Neural cell (in vitro differentiated cells): ENCODE measurements at regions not wholly inside any gene's neighbourhood (a gene's known extent, or its start where the extent isn't known, plus 50 kb on each side); places are given as distances from the start of the nearest gene placed in this dataset.

Experiments
- H2AFZ ChIP-seq: fragments of 200-600, 300-800 bp; sonication (generic), shearing (Covaris generic); 2 replicates; pipeline ENCODE4 v1.6.0; 2014; ENCODE audit warnings: low read depth, mild to moderate bottlenecking, antibody characterized with exemption, low read length, moderate library complexity
- H3F3A ChIP-seq: fragments of 200-600 bp; shearing (Covaris generic); 2 replicates; pipeline ENCODE4 v1.6.1; 2016; ENCODE audit warnings: mild to moderate bottlenecking, moderate library complexity, mixed read lengths, antibody characterized with exemption, low read length; ENCODE audit not compliant: insufficient read depth, poor library complexity, severe bottlenecking
- H3K27ac ChIP-seq: fragments of 200-600, 300-800 bp; sonication (generic), shearing (Covaris generic); 2 replicates; pipeline ENCODE4 v1.5.1; 2014; ENCODE audit warnings: mild to moderate bottlenecking, low read length, moderate library complexity
- H3K27me3 ChIP-seq: fragments of 300-800, 200-600 bp; sonication (generic), shearing (Covaris generic); 2 replicates; pipeline ENCODE4 v1.6.0; 2014; ENCODE audit warnings: mild to moderate bottlenecking, low read depth, low read length, moderate library complexity; ENCODE audit not compliant: insufficient read depth
- H3K36me3 ChIP-seq: fragments of 300-800, 200-600 bp; sonication (generic), shearing (Covaris generic); 2 replicates; pipeline ENCODE4 v1.5.1; 2014; ENCODE audit warnings: mild to moderate bottlenecking, antibody characterized with exemption, low read length, moderate library complexity; ENCODE audit not compliant: insufficient read depth
- H3K4me2 ChIP-seq: fragments of 300-800, 200-600 bp; sonication (generic), shearing (Covaris generic); 2 replicates; pipeline ENCODE4 v1.6.0; 2014; ENCODE audit warnings: mild to moderate bottlenecking, low read length
- H3K4me3 ChIP-seq: fragments of 300-800, 200-600 bp; sonication (generic), shearing (Covaris generic); 2 replicates; pipeline ENCODE4 v1.5.1; 2014; ENCODE audit warnings: mild to moderate bottlenecking, low read length, moderate library complexity
- H3K79me2 ChIP-seq: fragments of 200-600 bp; shearing (Covaris generic); replicated peaks from 2 replicates; pipeline ENCODE4 v1.6.0; 2014; ENCODE audit warnings: mild to moderate bottlenecking, low read length, moderate library complexity; ENCODE audit not compliant: insufficient read depth
- H3K9ac ChIP-seq: fragments of 300-800, 200-600 bp; sonication (generic), shearing (Covaris generic); 2 replicates; pipeline ENCODE4 v1.6.1; 2016; ENCODE audit warnings: mild to moderate bottlenecking, low read length, mixed read lengths
- H3K9me2 ChIP-seq: fragments of 200-600 bp; shearing (Covaris generic); 2 replicates; pipeline ENCODE4 v1.6.1; 2016; ENCODE audit warnings: mild to moderate bottlenecking, low read length, mixed read lengths; ENCODE audit not compliant: insufficient read depth
- H3K9me3 ChIP-seq: fragments of 200-600, 300-800 bp; sonication (generic), shearing (Covaris generic); 2 replicates; pipeline ENCODE4 v1.6.1; 2016; ENCODE audit warnings: mild to moderate bottlenecking, mixed run types, low read length, moderate library complexity, mixed read lengths
- H4K20me1 ChIP-seq: fragments of 200-600 bp; shearing (Covaris generic); 2 replicates; pipeline ENCODE4 v1.6.1; 2016; ENCODE audit warnings: mild to moderate bottlenecking, mixed run types; ENCODE audit not compliant: insufficient read depth
- CTCF ChIP-seq: fragments of 450-650 bp; IDR thresholded peaks from 2 replicates; pipeline ENCODE4 v1.5.1; 2014; ENCODE audit warnings: antibody characterized with exemption, mild to moderate bottlenecking, moderate library complexity; ENCODE audit not compliant: poor library complexity, severe bottlenecking
- EP300 ChIP-seq: fragments of 450-650 bp; conservative IDR thresholded peaks from 2 replicates; pipeline ENCODE4 v1.6.1; 2014; ENCODE audit warnings: antibody characterized with exemption, mild to moderate bottlenecking, moderate library complexity; ENCODE audit not compliant: poor library complexity, severe bottlenecking
- EZH2 ChIP-seq: fragments of 200-600, 300-800 bp; shearing (Covaris generic), sonication (generic); IDR thresholded peaks from 2 replicates; pipeline ENCODE4 v1.6.1; 2014; ENCODE audit warnings: antibody characterized with exemption, low read length, borderline replicate concordance, mild to moderate bottlenecking; ENCODE audit not compliant: insufficient read depth, poor library complexity, severe bottlenecking
- MXI1 ChIP-seq: fragments of 450-650 bp; conservative IDR thresholded peaks from 2 replicates; pipeline ENCODE4 v1.6.1; 2014; ENCODE audit warnings: antibody characterized with exemption, mild to moderate bottlenecking; ENCODE audit not compliant: poor library complexity, severe bottlenecking
- POLR2AphosphoS5 ChIP-seq: IDR thresholded peaks from 2 replicates; pipeline ENCODE4 v1.6.1; 2012
- RAD21 ChIP-seq: fragments of 450-650 bp; conservative IDR thresholded peaks from 2 replicates; pipeline ENCODE4 v1.6.1; 2014; ENCODE audit warnings: antibody characterized with exemption, mild to moderate bottlenecking, moderate library complexity
- REST ChIP-seq: IDR thresholded peaks from 2 replicates; pipeline ENCODE4 v1.6.1; 2012; ENCODE audit warnings: borderline replicate concordance
- SMC3 ChIP-seq: fragments of 450-650 bp; conservative IDR thresholded peaks from 2 replicates; pipeline ENCODE4 v1.6.1; 2014; ENCODE audit warnings: antibody characterized with exemption, mild to moderate bottlenecking, moderate library complexity; ENCODE audit not compliant: poor library complexity
- TAF1 ChIP-seq: IDR thresholded peaks from 2 replicates; pipeline ENCODE4 v1.6.1; 2012; ENCODE audit warnings: low read depth

- no peak for TF ChIP-seq CTCF
These were observed 64.9 kb upstream of the SCOC start (continued) for GRCh38 chr4:140308366-140309123.

DNA sequence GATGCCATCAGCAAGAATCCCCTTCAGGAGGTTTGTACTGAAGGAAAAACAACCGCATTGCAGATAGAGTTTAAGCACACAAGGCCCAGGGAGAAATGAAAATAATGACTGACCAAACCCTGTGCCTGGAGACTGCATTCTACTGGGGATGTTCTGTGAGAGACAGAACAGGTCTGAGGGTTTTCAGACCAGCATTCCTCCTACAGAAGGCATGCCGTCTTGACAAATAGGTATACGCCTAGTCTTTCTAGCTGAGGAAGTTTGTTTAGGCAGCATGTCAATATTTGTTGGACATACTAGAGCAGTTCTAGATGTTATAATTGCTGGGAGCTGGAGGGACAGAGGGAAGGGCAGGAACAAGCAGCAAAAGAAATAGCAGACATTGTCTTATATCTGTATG is 68.4 kb upstream of the SCOC start:
- H3K4me3 ChIP-seq = no peak overlapping the region
- H3K4me2 ChIP-seq = no peak overlapping the region
- no peak overlapping the region for H2AFZ ChIP-seq
- H3K9me2 ChIP-seq = no peaks in the 10 kb centered on the region
- H4K20me1 ChIP-seq = no peaks in the 10 kb centered on the region
- no peaks in the 10 kb centered on the region for H3K9me3 ChIP-seq
- TF ChIP-seq POLR2AphosphoS5 (no peak), RAD21 (no peak)
- no peak overlapping the region for H3K27ac ChIP-seq
- H3K79me2 ChIP-seq = no peaks in the 10 kb centered on the region
- H3K9ac ChIP-seq = no peak overlapping the region
- H3F3A ChIP-seq = no peaks in the 10 kb centered on the region
- H3K27me3 ChIP-seq = no peaks in the 10 kb centered on the region
- H3K36me3 ChIP-seq = no peaks in the 10 kb centered on the region

- Histone ChIP-seq H3K36me3 (no peaks in the 10 kb centered on the region), H3K4me3 (no peak overlapping the region), H3K27ac (no peak overlapping the region), H3K9me3 (no peaks in the 10 kb centered on the region), H2AFZ (no peak overlapping the region), H3F3A (no peaks in the 10 kb centered on the region), H3K9me2 (no peaks in the 10 kb centered on the region), H3K4me2 (no peak overlapping the region), H3K9ac (no peak overlapping the region), H4K20me1 (no peaks in the 10 kb centered on the region), H3K27me3 (no peaks in the 10 kb centered on the region), H3K79me2 (no peaks in the 10 kb centered on the region)
- no peak for TF ChIP-seq EP300
- TF ChIP-seq EZH2 = no peak
- TF ChIP-seq SMC3 = no peak
- no peak for TF ChIP-seq RAD21
- no peak for TF ChIP-seq TAF1
- no peak for TF ChIP-seq REST
- TF ChIP-seq MXI1 = no peak
- no peak for TF ChIP-seq POLR2AphosphoS5
- TF ChIP-seq CTCF = no peak
These were observed 69.1 kb upstream of the SCOC start for GRCh38 chr4:140304346-140304745.
